Prostate gland (tissue), 2 donors: ENCODE measurements at regions not wholly inside any gene's neighbourhood (a gene's known extent, or its start where the extent isn't known, plus 50 kb on each side); places are given as distances from the start of the nearest gene placed in this dataset.

Experiments used
- DNase-seq: peaks from one replicate; pipeline ENCODE4 v3.0.0-alpha.2; 2019; ENCODE audit warnings: low spot score
- H3K27ac ChIP-seq, 2 donors: fragments of 200-600 bp; sonication (generic); 2 replicates each; pipeline ENCODE4 v1.5.1; 2017 to 2019
- H3K27me3 ChIP-seq: fragments of 200-600 bp; sonication (generic); replicated peaks from 2 replicates; pipeline ENCODE4 v1.5.1; 2019; ENCODE audit not compliant: insufficient read depth
- H3K36me3 ChIP-seq, 2 donors: fragments of 200-600 bp; sonication (generic); 1 replicate in 1 of 2; 2 replicates in 1 of 2; pipeline versions ENCODE4 v1.5.1 to v1.8.1; 2017 to 2019
- H3K4me1 ChIP-seq: fragments of 200-600 bp; sonication (generic); replicated peaks from 2 replicates; pipeline ENCODE4 v1.5.1; 2019
- H3K4me3 ChIP-seq, 2 donors: fragments of 200-600 bp; sonication (generic); 2 replicates each; pipeline ENCODE4 v1.5.1; 2017 to 2019
- H3K9me3 ChIP-seq: fragments of 200-600 bp; sonication (generic); 2 replicates; pipeline ENCODE4 v1.5.1; 2017
- CTCF ChIP-seq, 4 experiments: fragments of 200-600 bp in 2 of 4; fragments of 450-650 bp in 2 of 4; sonication (generic) in 2 of 4; IDR thresholded peaks; 1 replicate in 3 of 4; 2 replicates in 1 of 4; pipeline ENCODE4 v1.5.1; 2016 to 2019; ENCODE audit warnings: antibody characterized with exemption in 4 of 4, mild to moderate bottlenecking in 2 of 4, moderate library complexity in 2 of 4
- POLR2A ChIP-seq: fragments of 450-650 bp; IDR thresholded peaks from one replicate; pipeline ENCODE4 v1.6.1; 2016; ENCODE audit warnings: antibody characterized with exemption, mild to moderate bottlenecking
- POLR2AphosphoS5 ChIP-seq: sonication (generic); formaldehyde crosslinking; IDR thresholded peaks from one replicate; pipeline ENCODE4 v1.6.1; 2017; ENCODE audit warnings: antibody characterized with exemption
- WGBS: methylation state at CpG from one replicate; pipeline ENCODE4 v1.1.5; 2018; 5-methylcytosine and 5-hydroxymethylcytosine counted together
- intact Hi-C: fragments of 100-400 bp; cut with DNase I; formaldehyde crosslinking; loops from one replicate; pipeline ENCODE4 v1.14.2; 2022

DNA sequence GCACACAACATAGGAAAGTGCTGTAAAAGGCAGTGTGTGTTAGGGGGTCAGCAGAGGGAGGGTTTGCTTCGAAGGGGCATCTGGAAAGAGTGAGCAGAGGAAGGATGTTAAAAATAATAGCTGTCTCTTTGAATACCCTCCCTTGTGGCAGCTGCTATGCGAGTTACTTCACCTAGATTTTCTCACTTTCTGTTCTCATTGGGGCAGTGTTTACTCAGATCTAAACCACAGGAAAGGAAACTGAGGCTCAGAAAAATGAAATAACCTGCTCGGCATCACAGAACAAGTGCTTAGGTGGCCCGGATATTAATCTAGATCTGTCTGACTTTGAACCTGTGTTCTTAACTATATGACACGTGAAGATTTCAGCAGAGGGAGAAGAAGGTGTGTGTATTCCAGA, 125.3 kb downstream of the C11orf91 start:
- intact Hi-C loops: no loop called here
- H3K9me3 ChIP-seq: no peaks in the 10 kb centered on the region
- WGBS: 84% methylated on average over 5 of the region's 5 CpGs
- no peak for TF ChIP-seq POLR2A
- no peak for TF ChIP-seq CTCF (IDR thresholded peaks at IDR 0.05)
- TF ChIP-seq POLR2AphosphoS5: no peak
- no peaks in the 10 kb centered on the region for H3K36me3 ChIP-seq
- no peaks in the 10 kb centered on the region for H3K4me1 ChIP-seq
- no peak overlapping the region for H3K27ac ChIP-seq
- no peak for DNase-seq
- H3K27me3 ChIP-seq: no peaks in the 10 kb centered on the region
- no peak overlapping the region for H3K4me3 ChIP-seq

DNA sequence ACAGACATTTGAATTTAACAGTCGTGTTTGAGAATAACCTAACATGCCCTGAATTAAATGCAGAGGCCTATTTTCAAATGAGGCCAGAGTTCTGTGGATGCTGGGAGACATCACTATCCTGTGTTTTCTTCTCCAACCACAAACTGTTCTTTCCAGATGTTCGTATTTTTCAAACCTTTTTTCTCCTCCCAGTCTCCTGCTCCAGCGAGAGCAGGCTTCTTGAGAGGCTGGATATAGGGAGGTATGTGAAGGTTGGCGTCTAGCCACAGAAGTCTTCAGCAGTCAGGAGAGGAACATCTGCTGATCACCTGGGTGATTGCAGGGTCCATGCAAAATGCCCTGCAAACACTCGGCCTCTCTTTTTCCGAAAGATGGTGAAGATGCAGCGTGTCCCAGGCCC, 126.3 kb downstream of the C11orf91 start:
- Histone ChIP-seq H3K4me3 (no peak overlapping the region), H3K4me1 (no peaks in the 10 kb centered on the region), H3K9me3 (no peaks in the 10 kb centered on the region), H3K27me3 (no peaks in the 10 kb centered on the region), H3K36me3 (no peaks in the 10 kb centered on the region), H3K27ac (no peak overlapping the region)
- 83% methylated on average over 7 of the region's 7 CpGs for WGBS
- TF ChIP-seq POLR2A (no peak), POLR2AphosphoS5 (no peak), CTCF (IDR thresholded peaks at IDR 0.05) (no peak)
- no peak for DNase-seq
- intact Hi-C loops: no loop called here

DNA sequence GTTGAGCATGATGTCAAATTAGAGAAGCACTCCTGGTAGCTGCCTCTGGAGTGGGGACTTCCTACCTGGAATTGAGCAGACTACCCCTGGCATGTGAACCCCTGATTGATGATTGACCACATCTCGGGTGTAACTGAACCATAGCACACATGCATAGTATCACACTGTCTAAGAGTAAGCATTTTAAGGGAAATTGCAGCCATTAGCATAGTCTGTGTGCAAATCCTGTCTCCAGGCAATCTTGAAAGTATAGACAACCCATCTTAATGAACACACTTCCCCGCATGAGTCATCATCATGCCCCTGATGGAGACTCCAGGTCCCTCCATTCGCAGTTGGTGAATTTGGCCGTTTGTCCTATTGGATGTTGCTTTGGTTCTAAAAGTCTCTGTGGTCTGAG, 131.3 kb downstream of the C11orf91 start:
- H3K27me3 ChIP-seq: no peaks in the 10 kb centered on the region
- WGBS: 83% methylated on average over 4 of the region's 4 CpGs
- H3K9me3 ChIP-seq: no peaks in the 10 kb centered on the region
- intact Hi-C loops: no loop called here
- DNase-seq: no peak
- H3K36me3 ChIP-seq: no peaks in the 10 kb centered on the region
- H3K4me3 ChIP-seq: no peak overlapping the region
- H3K4me1 ChIP-seq: no peaks in the 10 kb centered on the region
- TF ChIP-seq CTCF (IDR thresholded peaks at IDR 0.05) (no peak), POLR2A (no peak), POLR2AphosphoS5 (no peak)
- no peak overlapping the region for H3K27ac ChIP-seq

- no peaks in the 10 kb centered on the region for H3K27me3 ChIP-seq
- H3K36me3 ChIP-seq: no peaks in the 10 kb centered on the region
- no peak overlapping the region for H3K4me3 ChIP-seq
- TF ChIP-seq POLR2A (no peak), CTCF (IDR thresholded peaks at IDR 0.05) (no peak)
- no peak overlapping the region for H3K27ac ChIP-seq
- no peak for DNase-seq
- WGBS: 87% methylated on average over 1 of the region's 1 CpG
- H3K4me1 ChIP-seq: no peaks in the 10 kb centered on the region
- H3K9me3 ChIP-seq: no peaks in the 10 kb centered on the region
- intact Hi-C loops: no loop called here
Observed at GRCh38 chr11:33567004-33567403, 133.6 kb downstream of the C11orf91 start.

- H3K4me3 ChIP-seq: no peak overlapping the region
- H3K36me3 ChIP-seq: no peaks in the 10 kb centered on the region
- no peaks in the 10 kb centered on the region for H3K27me3 ChIP-seq
- intact Hi-C loops: no loop called here
- DNase-seq: no peak
- H3K9me3 ChIP-seq: no peaks in the 10 kb centered on the region
- H3K27ac ChIP-seq: no peak overlapping the region
- no peaks in the 10 kb centered on the region for H3K4me1 ChIP-seq
- WGBS: 73% methylated on average over 7 of the region's 7 CpGs
- TF ChIP-seq POLR2A (no peak), POLR2AphosphoS5 (no peak), CTCF (IDR thresholded peaks at IDR 0.05) (no peak)
Observed at GRCh38 chr11:33564856-33565453, 135.7 kb downstream of the C11orf91 start.
